Ishikawa (cell line): ENCODE measurements at regions not wholly inside any gene's neighbourhood (a gene's known extent, or its start where the extent isn't known, plus 50 kb on each side); places are given as distances from the start of the nearest gene placed in this dataset.

Experiments
- CEBPB ChIP-seq: IDR thresholded peaks from 2 replicates; pipeline ENCODE4 v1.6.1; 2012
- CREB1 ChIP-seq: IDR thresholded peaks from 2 replicates; pipeline ENCODE4 v1.6.1; 2012; ENCODE audit warnings: low read depth
- EGR1 ChIP-seq: IDR thresholded peaks from 2 replicates; pipeline ENCODE4 v1.6.1; 2012
- EP300 ChIP-seq: IDR thresholded peaks from 2 replicates; pipeline ENCODE4 v1.6.1; 2012; ENCODE audit warnings: borderline replicate concordance
- FOXM1 ChIP-seq: IDR thresholded peaks from 2 replicates; pipeline ENCODE4 v1.6.1; 2012; ENCODE audit warnings: low read depth, borderline replicate concordance
- MAX ChIP-seq: IDR thresholded peaks from 2 replicates; pipeline ENCODE4 v1.6.1; 2012
- NFIC ChIP-seq: IDR thresholded peaks from 2 replicates; pipeline ENCODE4 v1.6.1; 2012
- RAD21 ChIP-seq: IDR thresholded peaks from 2 replicates; pipeline ENCODE4 v1.6.1; 2012; ENCODE audit warnings: low read depth
- REST ChIP-seq: IDR thresholded peaks from 2 replicates; pipeline ENCODE4 v1.6.1; 2012; ENCODE audit warnings: low read depth, mild to moderate bottlenecking
- TAF1 ChIP-seq: IDR thresholded peaks from 2 replicates; pipeline ENCODE4 v1.6.1; 2012; ENCODE audit warnings: low read depth, mild to moderate bottlenecking
- TCF12 ChIP-seq: IDR thresholded peaks from 2 replicates; pipeline ENCODE4 v1.6.1; 2012; ENCODE audit warnings: low read depth
- TEAD4 ChIP-seq: IDR thresholded peaks from 2 replicates; pipeline ENCODE4 v1.6.1; 2012
- YY1 ChIP-seq: IDR thresholded peaks from 2 replicates; pipeline ENCODE4 v1.6.1; 2012; ENCODE audit warnings: low read depth
- ZBTB7A ChIP-seq: IDR thresholded peaks from 2 replicates; pipeline ENCODE4 v1.6.1; 2012; ENCODE audit warnings: low read depth
- TF ChIP-seq, protein P1 (sequence below): IDR thresholded peaks from 2 replicates; pipeline ENCODE4 v1.6.1; 2012

DNA sequence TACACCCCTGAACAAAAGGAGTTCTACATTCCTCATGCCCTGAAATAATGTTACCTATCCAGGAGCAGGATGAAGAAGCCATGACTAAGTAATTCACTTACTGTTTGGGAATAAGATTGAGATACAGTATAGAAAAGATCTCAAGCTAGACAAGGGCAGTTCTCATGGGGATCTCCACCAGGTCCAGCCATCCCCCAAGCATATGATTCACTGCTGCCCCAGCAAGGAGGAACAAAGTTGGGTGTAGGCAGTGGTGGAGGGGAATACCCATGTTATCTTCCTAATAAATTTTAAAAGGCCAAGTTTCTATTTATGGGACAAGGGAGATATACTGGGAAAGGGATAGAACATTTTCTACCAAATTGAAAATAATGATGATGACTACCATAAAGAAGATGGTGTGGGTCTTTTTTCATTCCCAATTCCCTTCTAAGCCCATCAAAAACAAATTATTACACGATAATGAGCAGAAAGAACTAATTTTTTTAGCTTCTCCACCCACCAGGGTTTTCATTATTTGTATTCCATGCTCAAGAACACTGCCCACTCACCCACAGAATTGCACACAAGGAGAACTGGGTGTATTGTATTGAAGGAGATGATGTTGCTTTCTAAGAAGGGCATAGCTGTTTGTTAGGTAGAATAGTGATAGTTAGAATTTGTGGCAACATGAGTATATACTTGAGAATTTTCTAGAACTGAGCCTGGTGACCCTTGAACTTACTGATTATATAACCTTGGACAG lies 204.6 kb downstream of the BTG1 start:
- TF ChIP-seq EGR1 = no peak
- TF ChIP-seq, protein P1, sequence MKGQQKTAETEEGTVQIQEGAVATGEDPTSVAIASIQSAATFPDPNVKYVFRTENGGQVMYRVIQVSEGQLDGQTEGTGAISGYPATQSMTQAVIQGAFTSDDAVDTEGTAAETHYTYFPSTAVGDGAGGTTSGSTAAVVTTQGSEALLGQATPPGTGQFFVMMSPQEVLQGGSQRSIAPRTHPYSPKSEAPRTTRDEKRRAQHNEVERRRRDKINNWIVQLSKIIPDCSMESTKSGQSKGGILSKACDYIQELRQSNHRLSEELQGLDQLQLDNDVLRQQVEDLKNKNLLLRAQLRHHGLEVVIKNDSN = no peak

DNA sequence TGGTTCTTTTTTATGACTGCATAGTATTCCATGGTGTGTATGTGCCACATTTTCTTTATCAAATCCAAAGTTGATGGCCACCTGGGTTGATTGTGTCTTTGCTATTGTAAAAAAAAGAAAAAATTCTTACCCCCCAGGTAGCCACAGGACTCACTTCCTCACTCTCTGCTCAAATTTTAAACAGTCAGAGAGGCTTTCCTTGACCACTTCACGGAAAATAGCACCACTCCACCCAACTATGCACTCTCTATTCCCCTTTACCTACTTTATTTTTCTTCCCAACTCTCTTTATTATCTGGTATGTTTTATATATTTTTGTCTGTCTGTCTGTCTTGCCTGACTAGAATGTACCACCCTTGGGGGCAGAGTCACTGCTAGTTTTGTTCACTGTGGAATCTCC lies 205.3 kb downstream of the BTG1 start:
- TF ChIP-seq EGR1 (no peak), TAF1 (no peak), CEBPB (no peak), RAD21 (no peak), TCF12 (no peak), CREB1 (no peak), YY1 (no peak), TEAD4 (no peak), NFIC (no peak), EP300 (no peak), ZBTB7A (no peak)
- TF ChIP-seq, protein P1 = no peak

DNA sequence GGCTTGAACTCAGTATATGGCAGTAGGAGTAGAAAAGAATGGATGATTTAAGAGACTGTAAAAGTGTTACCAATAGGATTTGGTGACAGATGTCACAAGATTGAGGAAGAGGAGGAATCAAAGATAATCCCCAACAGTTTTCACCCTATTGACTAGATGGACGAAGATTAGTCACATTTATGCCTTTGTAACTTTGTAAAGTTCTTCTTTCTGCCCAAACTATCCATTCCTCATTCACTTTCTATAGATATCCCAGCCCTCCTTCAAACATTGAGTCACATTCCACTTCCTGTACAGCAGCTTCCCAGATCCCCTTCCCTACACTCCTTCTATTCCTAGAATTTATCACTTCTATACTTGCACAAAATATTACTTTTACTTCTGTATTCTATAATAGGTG lies 207.9 kb downstream of the BTG1 start:
- TF ChIP-seq RAD21 (no peak), MAX (no peak), CEBPB (no peak), TCF12 (no peak), TEAD4 (no peak), ZBTB7A (no peak), NFIC (no peak)

DNA sequence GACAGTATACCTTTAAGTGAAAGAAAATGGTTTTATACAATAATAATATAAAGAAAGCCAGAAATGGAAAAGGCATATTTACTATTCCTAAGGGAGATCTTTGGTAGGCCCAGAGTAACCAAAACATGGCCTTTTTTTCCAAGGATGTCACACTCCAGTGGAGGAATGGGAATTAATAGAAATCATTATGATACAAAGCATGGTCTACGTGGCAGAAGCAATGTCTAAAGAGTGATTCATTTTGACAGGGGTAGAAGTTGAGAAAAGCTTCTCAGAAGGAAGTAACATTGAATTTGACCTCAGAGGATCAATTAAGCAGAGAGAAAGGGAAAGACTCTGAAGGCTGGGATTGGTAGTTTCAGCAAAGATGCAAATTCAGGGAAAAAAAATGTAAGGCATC lies 208.6 kb downstream of the BTG1 start:
- TF ChIP-seq, protein P1 = no peak
- no peak for TF ChIP-seq CREB1
- no peak for TF ChIP-seq TEAD4
- TF ChIP-seq TCF12 = no peak
- no peak for TF ChIP-seq TAF1
- no peak for TF ChIP-seq CEBPB
- no peak for TF ChIP-seq RAD21
- no peak for TF ChIP-seq EP300
- no peak for TF ChIP-seq YY1
- no peak for TF ChIP-seq REST
- no peak for TF ChIP-seq FOXM1
- no peak for TF ChIP-seq MAX
- TF ChIP-seq ZBTB7A = no peak
- TF ChIP-seq EGR1 = no peak
- TF ChIP-seq NFIC = no peak

DNA sequence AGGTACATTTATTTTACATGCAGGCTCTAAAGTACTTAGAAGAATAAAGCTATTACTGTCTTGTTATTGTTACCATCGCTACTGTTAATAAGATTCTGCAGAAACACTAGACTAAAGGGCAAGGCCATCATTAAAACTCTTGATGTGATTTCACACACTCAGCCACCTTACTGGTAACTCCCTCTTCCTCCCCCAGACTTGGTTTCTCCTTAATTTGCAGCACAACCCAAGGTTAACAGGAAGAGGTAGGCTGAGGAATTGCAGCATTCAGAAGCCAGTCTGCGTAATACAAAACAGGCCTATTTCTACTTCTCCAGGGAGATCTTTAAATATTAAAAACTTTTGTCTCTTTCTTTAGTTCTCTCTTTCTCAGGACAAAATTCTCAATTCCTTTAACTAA lies 210.3 kb downstream of the BTG1 start:
- TF ChIP-seq EGR1 (no peak), TAF1 (no peak), MAX (no peak), EP300 (no peak), TEAD4 (no peak), RAD21 (no peak), REST (no peak), TCF12 (no peak), YY1 (no peak), CREB1 (no peak), CEBPB (no peak), NFIC (no peak), FOXM1 (no peak), ZBTB7A (no peak)
- TF ChIP-seq, protein P1 = no peak
